CD4-positive, alpha-beta T cell treated with Interleukin-10 for 1 hour (primary cell): ENCODE measurements at regions not wholly inside any gene's neighbourhood (a gene's known extent, or its start where the extent isn't known, plus 50 kb on each side); places are given as distances from the start of the nearest gene placed in this dataset.
"Not testable (repeated sequence)": the region's sequence is repeated elsewhere in the genome, so short reads cannot be mapped to it uniquely, and the experiment has no call there.

Experiments used
- DNase-seq: peaks from one replicate; pipeline ENCODE4 v3.0.0-alpha.2; 2020

DNA sequence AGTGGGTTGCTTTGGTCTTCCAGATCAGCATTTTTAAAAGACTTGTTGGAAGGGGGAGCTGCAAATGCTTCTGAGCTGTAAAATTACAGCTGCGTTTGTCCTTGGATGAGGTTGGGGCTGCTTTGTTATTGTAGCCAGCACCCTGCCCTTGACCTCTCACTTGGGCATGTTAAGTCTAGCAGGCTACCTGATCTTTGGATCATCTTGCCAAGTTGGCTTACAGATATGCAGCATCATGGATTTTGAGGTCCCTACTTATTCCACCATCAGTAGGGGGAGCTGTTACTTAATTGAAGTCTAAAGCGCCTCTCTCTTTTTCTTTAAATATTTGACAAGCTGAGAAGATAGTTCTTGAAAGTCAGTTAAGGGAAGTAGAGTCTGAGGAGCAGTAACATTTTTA is 793.0 kb downstream of the MCTP2 start:
- DNase-seq, result no peak

DNA sequence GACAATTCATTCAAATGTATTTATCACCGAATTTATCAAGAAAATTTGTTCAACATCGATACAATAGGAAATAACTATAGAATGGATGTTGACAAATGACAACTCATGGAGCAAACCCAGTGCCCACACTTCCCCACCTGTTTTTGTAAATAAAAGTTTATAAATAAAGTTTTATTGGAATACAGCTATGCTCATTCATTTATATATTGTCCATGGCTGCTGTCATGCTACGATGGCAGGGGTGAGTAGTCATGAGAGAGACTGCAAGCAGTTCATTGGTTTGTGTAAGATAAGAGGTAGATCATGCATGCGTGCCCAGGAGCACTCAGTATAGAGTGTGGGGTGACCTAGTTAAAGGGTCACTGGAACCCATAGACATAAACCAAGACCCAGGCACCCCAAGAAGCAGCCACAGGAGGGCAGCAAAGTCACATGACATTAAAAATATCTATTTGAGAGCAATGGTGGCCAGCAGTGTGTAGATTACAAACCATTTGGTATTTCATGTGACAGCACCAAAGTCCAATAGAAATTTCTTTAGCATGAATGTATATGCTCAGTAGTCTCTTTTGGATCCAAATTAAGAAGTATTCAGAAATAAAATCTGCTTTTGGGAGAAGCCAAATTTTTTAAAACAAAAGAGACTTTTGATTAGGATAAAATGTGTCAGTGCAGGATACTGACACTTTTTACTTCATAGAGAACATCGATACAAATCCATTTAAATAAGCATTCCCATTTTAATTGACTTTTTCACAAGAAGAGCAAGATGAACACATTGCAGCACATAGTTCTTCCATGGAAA is 794.8 kb downstream of the MCTP2 start:
- DNase-seq, result no peak

GRCh38 chr15:95027981-95028380 is 796.6 kb downstream of the MCTP2 start:
- no peak for DNase-seq

GRCh38 chr15:95032156-95032555 is 800.8 kb downstream of the MCTP2 start:
- no peak for DNase-seq

- no peak for DNase-seq
Observed at GRCh38 chr15:95035106-95035505, 803.7 kb downstream of the MCTP2 start.

DNA sequence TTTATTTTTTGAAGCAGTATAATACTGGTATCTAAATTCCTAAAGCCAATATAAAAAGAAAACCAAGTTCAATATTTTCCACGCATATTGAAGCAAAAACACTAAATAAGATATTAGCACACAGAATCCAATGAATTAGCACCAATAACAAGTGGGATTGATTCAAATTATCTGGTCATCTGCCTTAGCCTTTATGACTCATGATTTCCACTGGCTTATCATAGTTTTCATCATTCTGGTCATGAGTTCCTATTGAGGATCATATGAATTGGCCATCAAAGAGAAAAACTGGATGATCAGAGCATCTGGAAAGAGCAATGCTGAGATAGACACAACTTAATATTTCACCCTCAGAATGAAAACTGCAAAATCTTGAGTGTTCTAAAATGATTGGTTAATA is 809.9 kb downstream of the MCTP2 start:
- DNase-seq, result no peak

DNA sequence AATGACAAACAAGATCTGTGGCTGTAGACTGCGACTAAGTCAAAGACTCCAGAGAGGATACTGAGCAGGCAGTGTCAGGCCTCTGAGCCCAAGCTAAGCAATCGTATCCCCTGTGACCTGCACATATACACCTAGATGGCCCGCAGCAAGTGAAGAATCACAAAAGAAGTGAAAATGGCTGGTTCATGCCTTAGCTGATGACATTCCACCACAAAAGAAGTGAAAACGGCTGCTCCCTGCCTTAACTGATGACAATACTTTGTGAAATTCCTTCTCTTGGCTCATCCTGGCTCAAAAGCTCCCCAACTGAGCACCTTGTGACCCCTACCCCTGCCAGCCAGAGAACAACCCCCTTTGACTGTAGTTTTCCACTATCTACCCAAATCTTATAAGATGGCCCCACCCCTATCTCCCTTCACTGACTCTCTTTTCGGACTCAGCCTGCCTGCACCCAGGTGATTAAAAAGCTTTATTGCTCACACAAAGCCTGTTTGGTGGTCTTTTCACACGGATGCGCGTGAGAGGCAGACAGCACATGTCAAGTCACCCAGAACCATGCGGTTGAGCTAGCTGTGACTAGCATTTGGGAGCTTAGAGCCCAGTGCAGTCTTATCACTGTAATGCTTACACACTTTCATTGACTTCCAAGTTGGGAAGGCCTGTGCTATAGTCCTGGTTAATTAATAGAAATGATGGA is 812.0 kb downstream of the MCTP2 start:
- not testable (repeated sequence) for DNase-seq

GRCh38 chr15:95043933-95044313 is 812.6 kb downstream of the MCTP2 start:
- no peak for DNase-seq

DNA sequence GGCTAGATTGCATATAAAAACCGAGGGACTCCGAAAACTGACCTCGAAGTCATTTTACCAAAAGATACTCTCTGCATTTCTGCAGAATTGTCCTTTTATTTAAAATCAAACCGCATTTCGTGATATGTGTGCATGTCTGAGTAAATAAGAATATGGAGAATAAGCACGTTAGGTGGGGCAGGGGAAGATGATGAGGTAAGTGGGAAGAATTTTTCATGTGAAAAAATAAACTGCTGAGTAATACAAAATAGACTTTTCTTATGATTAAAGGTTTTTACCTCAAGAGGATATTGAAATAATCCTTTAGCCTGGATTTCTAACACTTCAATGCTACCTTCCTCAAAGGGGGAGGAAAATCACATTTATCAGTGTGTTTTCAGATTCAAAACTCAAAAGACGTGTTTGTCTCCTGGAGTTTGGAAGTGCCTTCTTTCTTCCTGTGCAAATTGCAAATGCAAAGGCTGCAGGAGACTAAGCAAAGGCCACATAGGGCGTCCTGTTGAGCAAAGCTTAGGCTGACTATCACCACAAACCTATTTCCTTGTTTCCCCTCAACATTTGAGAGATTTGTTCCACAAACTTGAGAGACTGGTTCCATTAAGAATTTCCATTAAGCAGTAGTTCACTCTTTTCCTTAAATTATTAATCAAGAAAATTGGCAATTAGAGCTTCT is 813.5 kb downstream of the MCTP2 start:
- no peak for DNase-seq

DNA sequence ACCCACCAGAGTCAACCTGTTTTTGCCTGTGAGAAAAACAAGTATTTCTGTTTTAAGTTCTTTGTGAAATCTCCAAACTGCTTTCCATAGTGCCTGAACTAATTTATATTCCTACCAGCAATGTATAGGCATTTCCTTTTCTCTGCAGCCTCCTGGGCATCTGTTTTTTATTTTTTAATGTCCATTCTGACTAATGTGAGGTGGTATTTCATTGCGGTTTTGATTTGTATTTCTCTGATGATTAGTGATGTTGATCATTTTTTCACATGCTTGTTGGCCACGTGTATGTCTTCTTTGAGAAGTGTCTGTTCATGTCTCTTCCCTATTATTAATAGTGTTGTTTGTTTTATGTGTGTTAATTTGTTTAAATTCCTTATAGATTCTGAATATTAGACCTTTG is 820.5 kb downstream of the MCTP2 start:
- no peak for DNase-seq

DNA sequence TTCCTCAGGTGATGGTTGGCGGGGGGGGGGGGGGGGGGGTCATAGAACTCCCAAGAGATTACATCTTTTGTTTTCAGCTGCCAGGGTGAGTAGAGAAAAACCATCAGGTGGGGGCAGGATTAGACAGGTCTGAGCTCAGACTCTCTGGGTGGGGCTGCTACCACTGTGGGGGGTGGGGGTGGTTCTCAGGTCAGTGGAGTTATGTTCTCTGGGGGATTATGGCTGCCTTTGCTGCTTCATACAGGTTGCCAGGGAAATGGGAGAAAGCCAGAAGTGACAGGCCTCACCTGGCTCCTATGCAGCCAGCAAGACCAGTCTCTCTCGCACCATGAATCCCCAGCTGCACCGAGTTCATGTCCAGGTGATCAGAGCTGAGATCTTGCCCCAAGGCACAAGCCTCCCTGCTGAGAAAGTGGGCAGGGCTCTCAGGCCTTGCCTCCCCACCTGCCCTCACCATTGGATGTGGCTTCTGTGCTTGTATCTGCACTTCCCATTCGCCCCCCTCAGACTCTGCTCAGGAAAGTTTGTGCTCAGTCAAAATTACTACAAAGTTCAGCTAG is 828.1 kb downstream of the MCTP2 start:
- DNase-seq, result no peak

GRCh38 chr15:95068701-95069521 is 837.5 kb downstream of the MCTP2 start:
- DNase-seq, result no peak

- no peak for DNase-seq
Observed at GRCh38 chr15:95075792-95076677, 844.7 kb downstream of the MCTP2 start.

GRCh38 chr15:95076678-95076990 is 845.3 kb downstream of the MCTP2 start:
- no peak for DNase-seq

DNA sequence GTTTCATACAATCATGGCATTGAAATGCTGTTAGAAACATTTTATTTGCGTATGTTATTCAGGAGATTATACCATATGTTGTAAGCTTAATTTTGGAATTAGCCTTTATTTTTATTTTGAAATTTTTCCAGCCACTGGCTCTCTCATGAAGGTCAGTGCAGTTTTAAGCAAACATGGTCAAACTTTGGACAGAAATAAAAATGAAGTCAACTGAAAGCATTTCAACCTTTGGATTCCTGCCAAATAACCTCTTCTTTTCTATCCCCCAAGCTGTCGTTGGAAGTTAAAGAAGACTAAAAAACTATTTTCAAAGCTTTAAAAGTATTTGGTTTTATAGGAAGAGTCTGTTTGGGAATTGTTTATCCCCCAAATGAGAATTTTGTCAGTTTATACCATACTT is 846.6 kb downstream of the MCTP2 start:
- DNase-seq, result no peak

GRCh38 chr15:95080228-95080627 is 848.9 kb downstream of the MCTP2 start:
- DNase-seq, result not testable (repeated sequence)

DNA sequence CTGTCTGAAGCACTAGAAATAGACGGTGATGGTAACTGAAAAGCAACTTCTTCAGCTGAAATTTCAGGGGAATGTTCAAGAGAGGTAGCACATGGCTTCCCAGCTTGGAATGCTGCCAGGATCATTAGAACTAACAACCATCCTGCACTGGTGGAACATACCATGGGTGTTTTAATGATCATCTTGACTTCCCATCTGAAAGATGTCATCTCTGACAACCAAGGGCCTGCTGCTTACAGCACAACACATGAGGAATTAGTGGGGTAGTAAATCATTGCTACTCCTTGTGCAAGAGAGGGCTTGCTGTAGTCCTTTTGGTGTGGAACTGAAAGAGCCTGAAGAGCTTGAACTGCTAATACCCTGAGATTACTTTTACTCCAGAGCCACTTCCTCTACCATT is 853.7 kb downstream of the MCTP2 start:
- DNase-seq, result no peak

DNA sequence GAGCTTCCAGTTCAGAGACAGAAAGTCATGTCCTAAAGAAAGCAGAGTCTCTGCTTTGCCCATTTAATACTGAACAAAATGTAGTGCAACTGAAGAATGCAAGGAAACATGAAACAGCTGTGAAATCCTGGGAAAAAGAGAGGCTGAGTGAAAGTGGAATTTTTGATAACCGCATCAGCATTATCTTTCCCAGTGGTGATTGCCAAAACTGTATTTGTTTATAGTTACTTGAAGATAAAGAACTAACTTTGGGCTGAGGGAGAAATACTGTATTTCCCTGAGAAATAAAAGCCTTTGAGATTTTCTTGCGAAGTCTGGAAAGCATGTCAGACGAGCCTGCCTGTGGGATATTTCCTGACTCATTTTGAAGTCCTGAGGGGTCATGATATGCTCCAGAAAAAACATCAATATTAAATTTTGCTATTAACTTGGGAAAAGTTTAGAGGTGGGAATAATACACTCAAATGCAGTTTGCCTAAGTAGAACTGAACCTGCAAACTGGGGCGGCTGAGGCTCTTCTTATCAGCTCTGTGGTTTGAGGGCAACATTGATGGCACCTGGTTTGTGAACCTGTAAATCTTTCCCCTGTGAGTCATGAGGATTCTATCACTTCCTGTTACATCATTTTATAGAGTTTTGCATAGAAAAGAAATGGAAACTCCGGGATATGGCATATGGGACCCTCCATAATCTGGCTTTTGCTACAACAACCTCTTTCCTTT is 855.3 kb downstream of the MCTP2 start:
- DNase-seq, result no peak

- no peak for DNase-seq
Observed at GRCh38 chr15:95087253-95087609, 855.9 kb downstream of the MCTP2 start.

GRCh38 chr15:95091444-95091843 is 860.1 kb downstream of the MCTP2 start:
- DNase-seq, result no peak

- no peak for DNase-seq
Observed at GRCh38 chr15:95095250-95095649, 863.9 kb downstream of the MCTP2 start.
